Fibroblast of lung (primary cell): ENCODE measurements at regions not wholly inside any gene's neighbourhood (a gene's known extent, or its start where the extent isn't known, plus 50 kb on each side); places are given as distances from the start of the nearest gene placed in this dataset.
"Not testable (repeated sequence)": the region's sequence is repeated elsewhere in the genome, so short reads cannot be mapped to it uniquely, and the experiment has no call there.

Experiments used
- EZH2 ChIP-seq: IDR thresholded peaks from 2 replicates; pipeline ENCODE4 v1.5.1; 2012; ENCODE audit warnings: low read length, control low read depth, mild to moderate bottlenecking; ENCODE audit errors: missing control alignments
- TF ChIP-seq, protein P1 (sequence below), 2 donors: IDR thresholded peaks in 1 of 2; conservative IDR thresholded peaks in 1 of 2; 1 replicate in 1 of 2; 2 replicates in 1 of 2; pipeline ENCODE4 v1.5.1; 2011 to 2012; ENCODE audit warnings: low read length in 2 of 2, control low read depth in 1 of 2, inconsistent platforms in 1 of 2, low read depth in 1 of 2, mild to moderate bottlenecking in 1 of 2

GRCh38 chr1:120233661-120234018, 57.3 kb upstream of the SEC22B start:
- TF ChIP-seq EZH2, result not testable (repeated sequence)
- TF ChIP-seq, protein P1, sequence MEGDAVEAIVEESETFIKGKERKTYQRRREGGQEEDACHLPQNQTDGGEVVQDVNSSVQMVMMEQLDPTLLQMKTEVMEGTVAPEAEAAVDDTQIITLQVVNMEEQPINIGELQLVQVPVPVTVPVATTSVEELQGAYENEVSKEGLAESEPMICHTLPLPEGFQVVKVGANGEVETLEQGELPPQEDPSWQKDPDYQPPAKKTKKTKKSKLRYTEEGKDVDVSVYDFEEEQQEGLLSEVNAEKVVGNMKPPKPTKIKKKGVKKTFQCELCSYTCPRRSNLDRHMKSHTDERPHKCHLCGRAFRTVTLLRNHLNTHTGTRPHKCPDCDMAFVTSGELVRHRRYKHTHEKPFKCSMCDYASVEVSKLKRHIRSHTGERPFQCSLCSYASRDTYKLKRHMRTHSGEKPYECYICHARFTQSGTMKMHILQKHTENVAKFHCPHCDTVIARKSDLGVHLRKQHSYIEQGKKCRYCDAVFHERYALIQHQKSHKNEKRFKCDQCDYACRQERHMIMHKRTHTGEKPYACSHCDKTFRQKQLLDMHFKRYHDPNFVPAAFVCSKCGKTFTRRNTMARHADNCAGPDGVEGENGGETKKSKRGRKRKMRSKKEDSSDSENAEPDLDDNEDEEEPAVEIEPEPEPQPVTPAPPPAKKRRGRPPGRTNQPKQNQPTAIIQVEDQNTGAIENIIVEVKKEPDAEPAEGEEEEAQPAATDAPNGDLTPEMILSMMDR (conservative IDR thresholded peaks at IDR 0.05 in 1 of 2, IDR thresholded peaks at IDR 0.05 in 1 of 2; ENCODE audit: low read depth in 1 of 2, low read length in 2 of 2), result not testable (repeated sequence)
